8988T (cell line): ENCODE measurements at regions not wholly inside any gene's neighbourhood (a gene's known extent, or its start where the extent isn't known, plus 50 kb on each side); places are given as distances from the start of the nearest gene placed in this dataset.
"Not testable (repeated sequence)": the region's sequence is repeated elsewhere in the genome, so short reads cannot be mapped to it uniquely, and the experiment has no call there.

Source experiments
- DNase-seq: peaks from one replicate; pipeline ENCODE4 v3.0.0; 2011

DNA sequence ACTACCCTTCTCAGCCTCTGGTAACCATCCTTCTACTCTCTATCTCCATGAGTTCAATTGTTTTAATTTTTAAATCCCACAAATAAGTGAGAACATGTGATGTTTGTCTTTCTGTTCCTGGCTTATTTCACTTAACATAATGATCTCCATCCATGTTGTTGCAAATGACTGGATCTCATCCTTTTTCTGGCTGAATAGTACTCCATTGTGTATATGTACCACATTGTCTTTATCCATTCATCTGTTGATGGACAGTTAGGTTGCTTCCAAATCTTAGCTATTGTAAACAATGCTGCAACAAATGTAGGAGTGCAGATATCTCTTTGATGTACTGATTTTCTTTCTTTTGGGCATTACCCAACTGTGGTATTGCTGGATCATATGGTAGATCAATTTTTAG is 103.0 kb downstream of the CARTPT start:
- not testable (repeated sequence) for DNase-seq

DNA sequence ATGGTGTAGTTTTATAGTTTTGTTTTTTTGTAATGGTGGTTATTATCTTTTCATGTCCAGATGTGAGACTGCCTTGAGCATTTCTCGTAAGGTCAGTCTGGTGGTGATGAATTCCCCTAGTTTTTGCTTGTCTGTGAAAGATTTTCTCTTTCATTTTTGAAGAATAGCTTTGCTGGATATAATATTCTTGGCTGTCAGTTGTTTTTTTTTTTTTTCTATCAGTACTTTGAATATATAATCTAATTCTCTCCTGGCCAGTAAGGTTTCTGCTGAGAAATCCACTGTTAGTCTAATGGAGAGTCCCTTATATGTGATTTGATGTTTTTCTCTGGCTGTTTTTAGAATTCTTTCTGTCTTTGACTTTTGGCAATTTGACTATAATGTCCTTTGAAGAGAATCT is 106.9 kb downstream of the CARTPT start:
- no peak for DNase-seq

DNA sequence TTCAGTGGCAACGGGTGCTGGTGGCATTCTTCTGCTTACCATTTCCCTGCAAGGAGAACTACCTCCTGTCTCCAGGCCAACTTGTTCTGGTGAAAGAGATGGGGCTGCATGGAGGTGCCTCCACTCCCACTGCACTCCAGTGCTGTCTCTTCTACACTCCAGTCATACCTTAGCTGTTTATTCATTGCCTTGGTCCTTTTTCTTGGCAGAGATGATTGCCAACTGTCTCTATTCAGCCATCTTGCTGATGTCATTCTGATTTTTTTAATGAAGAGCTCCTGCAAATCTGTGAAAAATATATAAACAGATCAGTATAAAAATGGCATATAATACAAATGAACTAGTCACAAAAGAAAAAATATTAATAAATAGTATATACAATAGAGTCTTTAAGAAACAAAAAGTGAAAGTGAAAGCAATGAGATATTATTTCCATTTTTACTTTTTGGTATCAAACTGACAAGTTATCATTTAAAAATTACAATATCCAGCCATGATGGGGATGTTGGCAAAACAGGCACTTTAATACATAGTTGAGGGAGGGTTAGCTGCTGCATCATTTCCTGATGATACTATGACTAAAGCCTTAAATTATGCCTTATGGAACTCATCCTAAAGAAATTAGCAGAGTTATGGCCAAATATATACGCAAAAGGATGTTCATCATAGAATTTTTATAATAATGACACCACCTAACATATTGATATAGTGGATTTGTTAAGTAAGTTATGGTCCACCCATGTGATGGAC is 109.4 kb downstream of the CARTPT start:
- DNase-seq, result no peak

DNA sequence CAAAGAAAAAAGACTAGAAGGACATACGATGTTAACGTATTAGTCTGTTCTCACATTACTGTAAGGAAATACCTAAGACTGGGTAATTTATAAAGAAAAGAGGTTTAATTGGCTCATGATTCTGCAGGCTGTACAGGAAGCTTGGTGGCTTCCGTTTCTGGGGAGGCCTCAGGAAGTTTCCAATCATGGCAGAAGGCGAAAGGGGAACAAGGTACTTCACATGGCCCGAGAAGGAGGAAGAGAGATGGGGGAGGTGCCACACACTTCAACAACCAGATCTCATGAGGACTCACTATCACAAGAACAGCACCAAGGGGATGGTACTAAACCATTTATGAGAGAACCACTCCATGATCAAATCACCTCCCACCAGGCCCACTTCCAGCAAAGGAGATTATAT is 110.1 kb downstream of the CARTPT start:
- no peak for DNase-seq

DNA sequence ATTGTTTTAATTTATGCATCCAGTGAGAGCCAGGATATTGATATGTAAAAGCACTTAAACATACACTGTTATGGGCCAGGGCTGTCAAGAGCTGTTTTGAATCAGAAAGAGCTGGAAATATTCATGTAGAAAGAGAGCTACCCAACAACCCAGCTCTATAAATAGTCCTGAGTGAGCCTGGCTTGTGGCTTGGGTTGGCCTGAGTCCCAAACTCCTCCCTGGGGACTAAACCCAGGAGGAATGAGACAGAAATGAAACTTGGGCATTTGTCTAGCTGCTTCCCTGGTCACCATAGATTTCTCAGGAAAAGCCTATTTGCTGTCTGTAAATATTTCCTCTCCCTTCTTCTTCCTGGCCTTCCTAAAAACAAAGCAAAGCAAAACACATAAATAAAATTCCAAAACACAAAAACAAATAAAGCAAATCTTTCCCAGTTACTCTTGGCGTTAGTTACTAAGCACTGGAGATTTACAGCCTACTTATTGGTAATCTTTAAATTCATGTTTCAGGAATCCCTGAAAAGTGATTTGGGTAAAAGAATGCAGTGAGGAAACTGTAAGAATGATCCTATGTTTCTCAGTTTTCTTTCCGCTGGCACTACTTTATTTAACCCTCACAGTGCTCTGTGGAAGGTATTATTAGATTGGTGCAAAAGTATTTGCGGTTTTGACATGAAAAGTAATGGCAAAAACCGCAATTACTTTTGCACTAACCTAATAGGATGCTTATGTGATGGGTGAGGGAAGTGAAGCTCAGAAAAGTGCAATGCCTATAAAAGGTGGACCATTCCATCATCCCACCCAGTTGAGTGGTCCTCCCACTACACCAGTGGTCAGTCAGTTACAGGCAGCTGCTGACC is 111.8 kb downstream of the CARTPT start:
- DNase-seq, result no peak

DNA sequence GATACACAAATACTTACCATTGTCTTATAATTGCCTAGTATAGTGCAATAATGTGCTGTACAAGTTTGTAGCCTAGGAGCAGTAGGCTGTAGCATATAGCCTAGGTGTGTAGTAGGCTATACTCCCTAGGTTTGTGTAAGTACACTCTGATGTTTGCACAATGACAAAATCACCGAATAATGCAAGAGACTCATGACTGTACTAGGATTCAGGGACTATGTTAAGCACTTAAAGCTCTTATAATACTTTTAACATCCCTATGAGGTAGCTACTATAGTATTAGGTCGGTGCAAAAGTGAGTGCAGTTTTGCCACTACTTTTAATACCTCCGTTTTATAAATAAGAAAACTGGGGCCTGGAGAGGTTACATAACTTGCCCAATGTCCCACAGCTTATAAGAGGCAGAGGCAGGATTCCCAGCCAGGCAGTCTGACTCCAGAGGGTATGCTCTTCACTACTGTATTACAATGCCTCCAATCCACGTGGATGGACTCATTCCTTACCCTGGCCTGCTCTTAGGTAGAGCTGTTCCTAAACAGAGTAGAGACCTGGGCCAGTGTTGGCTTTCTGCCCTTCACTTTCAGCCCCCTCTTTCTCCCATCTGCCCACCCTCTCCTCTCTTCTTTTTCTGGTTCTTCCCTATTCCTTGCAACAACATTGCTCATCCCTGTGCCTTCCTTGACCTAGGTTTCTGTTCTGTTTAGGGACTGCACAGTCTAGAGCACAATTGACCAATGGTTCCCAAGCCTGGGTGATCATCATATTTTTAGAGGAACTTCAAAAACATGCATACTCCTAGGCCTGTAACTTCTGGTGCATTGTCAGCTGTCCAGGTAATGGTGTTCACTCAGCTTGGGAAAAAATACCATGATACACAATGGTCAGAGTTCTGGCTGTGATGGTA is 114.0 kb downstream of the CARTPT start:
- DNase-seq, result no peak

DNA sequence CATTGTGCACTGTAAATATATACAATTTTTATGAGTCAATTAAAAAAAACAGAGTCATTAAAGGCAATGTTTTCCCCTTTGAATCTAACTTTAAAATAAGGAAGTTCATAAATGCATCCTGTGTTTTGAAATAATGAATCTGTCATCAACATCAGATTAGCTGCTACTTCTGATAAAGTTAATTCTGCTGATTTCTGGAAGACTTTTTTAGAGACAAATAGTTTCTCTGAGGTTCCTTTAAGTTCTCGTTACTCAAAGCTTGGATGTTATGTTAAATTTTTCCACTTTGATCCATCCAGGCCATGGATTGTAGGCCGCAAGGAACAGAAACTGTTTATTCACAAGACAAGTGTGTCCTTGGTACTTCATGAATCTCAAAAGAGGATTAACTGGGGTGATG is 115.5 kb downstream of the CARTPT start:
- DNase-seq, result no peak

DNA sequence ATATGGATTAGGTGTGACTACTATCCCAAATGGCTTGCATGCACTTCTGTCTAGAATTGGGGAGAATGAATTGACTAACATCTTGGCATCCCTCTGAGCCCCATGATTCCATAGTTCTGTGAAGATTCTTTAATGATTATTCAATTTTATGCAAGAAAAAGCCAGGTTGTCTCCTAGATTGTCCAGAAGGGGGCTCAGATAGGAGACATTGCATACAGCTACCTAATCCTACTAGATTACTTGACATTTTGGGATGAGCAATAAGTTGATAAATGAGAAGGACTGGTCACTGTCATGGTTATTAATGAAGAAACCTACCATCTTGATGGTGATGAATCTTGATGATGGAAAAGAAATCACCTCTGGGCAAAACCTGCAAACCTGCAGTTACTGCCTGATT is 117.0 kb downstream of the CARTPT start:
- no peak for DNase-seq

DNA sequence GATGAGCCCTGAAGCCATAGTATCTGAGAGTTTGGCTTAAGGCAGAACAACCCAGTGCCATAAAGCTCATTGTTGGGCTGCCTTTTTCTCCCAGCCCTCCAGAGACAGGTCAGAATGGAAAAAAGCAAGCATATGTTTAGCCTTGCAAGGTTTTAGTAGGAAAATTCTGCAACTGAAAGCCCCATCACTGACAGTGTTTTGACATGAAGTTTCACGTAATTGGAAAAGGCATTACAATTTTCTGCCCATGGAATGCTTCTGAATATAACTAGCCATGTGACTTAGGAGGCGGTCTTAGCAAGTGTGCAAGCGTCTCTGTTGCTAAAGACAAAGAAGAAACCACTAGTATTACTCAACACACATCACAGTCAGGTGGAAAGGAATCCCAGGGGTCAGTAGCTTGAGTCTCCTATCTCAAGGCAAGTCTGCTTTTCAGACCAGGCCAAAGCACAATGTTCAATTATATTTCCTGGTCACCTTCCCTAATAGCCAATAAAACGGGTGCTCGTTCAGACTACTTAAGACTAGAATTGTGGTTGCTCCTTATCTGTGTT is 117.6 kb downstream of the CARTPT start:
- DNase-seq, result no peak

DNA sequence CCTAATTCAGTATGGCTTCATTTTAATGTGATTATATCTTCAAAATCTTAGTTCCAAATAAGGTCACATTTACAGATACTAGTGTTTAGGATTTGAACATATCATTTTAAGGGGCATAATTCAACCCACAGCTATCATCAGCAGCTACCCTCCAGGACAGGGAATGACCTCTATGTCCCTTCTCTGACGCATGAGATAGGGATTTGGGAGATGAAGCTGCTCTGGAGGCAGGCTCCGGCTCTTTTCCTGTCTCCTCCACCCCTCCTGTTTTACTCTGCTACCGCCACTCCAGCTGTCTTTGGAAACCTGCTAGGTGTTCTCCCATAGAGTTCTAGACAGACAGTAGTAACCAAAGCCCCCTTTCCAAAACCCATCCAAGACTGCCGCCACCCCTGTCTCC is 119.2 kb downstream of the CARTPT start:
- no peak for DNase-seq

DNA sequence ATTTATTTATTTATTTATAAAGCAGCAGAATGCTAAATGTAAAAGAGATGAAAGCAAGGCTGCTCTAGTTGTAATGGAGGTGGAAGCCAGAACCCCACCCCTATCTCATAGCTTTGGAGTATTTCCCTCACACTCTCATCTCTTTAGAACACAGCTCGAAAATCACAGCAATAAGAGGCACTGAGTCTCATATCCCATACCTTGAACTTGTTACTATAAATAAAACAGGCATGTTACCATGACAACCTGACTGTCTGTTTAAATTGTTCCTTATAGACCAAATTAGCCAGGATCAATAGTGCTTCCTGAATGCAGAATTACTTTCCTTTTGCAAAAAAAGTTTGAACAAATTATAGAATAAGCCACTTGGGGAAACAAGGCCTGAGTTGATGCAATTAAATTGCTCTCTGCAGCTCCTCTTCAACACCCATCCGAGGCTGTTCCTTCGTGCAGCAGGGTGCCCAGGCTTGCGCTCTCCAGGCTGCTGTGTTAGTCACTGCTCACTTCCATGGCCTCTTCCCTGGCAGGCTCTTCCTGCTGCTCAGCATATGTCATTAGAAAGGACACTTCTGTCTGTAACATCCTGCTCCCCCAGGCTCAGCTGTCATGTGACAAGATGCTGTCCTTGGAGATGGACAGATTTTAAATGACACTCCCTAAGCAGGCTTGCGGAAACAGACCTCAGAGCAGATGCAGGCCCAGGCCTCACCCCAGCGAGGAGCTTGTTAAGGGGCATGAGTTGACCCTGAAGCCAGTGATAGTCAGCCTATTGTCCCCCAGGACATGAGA is 120.2 kb downstream of the CARTPT start:
- no peak for DNase-seq

DNA sequence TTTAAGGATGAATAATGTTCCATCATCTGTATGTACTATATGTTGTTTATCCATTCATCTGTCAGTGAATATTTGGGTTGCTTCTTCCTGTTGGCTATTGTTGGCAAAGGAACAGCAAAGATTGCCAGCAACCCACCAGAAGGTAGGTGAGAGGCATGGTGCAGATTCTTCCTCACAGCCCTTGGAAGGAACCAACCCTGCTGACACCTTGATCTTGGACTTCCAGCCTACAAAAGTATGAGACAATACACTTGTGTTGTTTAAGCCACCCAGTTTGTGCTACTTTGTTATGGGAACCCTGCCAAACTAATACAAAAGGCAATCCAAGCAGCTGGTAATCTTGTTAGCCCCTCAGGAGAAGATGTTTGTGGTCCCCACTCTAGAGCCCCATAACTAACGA is 122.0 kb downstream of the CARTPT start:
- no peak for DNase-seq

DNA sequence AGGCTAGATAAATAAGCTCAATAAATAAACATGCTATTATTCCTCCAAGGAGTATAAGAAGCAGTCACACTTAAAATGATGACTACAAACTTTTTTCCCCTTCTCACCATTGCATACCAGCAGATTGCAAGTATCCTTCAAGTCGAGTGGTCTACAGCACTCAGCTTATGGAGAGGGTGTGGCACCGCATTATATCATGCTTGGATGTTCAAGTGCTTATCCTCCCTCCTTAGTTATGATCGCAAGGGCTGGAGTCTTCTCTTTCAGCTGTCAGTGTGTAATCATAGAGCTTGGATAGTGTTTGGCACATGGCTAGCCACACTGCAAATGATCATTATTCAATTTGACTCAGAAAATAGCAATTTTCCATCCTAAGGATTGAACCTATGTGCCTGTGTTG is 124.0 kb downstream of the CARTPT start:
- no peak for DNase-seq

DNA sequence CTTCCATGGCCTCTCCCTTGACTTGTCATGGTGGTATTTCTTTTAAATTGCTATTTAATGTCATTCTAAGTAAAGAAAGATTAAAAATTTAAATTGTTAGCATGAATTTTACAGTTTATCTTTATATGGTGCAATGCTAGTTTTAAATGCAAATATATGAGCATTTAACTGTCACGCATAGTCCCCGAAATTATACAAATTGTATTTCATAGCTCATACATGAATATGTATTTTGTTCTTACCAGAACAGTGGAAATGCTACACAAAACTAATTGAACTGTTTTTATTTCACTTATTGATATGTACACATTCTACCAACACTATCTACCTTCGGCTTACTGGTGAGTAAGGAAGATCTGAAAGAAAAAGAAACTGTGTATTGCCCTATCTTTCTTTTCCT is 125.8 kb downstream of the CARTPT start:
- DNase-seq, result no peak

DNA sequence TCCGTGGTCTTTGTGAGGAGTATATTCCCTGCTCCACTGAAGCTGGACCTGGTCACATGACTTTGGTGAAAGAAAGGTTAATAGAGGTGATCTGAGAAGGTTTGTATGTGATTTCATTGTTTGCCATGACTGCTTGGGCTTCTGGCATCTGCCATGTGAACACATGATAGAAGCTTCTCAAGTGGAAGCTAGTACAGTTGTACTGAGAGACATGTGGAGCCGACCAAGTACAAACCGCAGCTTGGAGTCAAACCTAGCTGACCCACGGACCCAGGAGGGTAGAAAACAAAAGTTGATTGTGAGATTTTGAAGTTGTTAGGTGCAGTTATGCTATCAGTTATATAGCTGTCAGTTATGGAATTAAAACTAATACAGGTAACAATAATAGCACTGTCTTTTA is 140.4 kb downstream of the CARTPT start:
- DNase-seq, result no peak

DNA sequence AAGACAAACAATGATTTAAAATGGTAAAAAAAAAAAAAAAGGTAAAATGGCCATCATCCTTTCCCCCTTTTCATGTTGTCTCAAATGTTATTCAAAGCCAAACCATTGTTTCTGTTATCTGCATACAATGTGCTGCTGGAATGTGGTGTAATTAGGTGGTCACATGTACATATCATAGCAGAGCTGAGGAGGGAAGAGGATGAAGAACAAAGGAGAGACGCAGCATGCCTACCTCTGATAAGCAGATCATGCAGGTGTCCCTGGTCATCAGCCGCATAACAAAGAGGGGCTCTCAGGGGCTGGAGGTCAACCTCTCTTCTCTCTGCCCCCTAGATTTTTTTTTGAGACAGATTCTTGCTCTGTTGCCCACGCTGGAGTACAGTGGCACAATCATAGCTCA is 141.0 kb downstream of the CARTPT start:
- DNase-seq, result no peak

DNA sequence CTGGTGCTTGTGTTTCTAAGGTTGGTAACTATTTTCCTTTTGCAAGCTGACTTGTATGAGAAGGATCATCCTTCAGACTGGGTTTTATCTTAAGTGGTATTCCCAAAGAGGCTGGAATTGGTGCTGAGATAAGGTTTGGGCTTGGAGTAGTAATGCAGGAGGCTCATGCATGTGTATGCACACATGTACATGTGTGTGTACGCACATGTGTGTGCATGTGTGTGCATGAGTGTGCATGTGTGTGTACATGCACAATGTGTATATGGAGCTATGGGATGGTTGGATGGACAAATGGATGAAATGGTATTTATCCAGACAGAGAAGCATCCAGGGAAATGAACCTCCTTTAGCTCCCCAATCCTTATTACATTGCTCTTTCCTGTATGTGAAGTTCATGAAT is 142.6 kb downstream of the CARTPT start:
- no peak for DNase-seq

DNA sequence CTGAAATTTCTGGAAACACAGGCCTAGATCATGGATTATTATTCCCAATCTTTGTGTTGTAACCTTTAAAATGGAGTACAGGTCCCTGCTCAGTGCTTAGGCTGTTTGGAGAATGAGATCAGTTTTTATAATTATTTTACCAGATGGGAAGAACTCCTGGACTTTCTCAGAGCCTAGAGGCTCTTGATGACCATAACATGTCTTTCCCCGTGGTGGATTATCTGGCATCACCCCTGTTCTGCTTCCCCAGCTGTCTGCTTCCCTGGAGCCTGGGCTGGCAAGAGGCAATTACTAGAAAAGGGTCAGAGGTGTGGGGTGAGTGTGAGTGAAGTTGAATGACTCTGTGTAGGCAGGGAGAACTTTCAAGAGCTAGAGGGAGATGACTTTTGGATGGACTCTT is 143.0 kb downstream of the CARTPT start:
- DNase-seq, result no peak

DNA sequence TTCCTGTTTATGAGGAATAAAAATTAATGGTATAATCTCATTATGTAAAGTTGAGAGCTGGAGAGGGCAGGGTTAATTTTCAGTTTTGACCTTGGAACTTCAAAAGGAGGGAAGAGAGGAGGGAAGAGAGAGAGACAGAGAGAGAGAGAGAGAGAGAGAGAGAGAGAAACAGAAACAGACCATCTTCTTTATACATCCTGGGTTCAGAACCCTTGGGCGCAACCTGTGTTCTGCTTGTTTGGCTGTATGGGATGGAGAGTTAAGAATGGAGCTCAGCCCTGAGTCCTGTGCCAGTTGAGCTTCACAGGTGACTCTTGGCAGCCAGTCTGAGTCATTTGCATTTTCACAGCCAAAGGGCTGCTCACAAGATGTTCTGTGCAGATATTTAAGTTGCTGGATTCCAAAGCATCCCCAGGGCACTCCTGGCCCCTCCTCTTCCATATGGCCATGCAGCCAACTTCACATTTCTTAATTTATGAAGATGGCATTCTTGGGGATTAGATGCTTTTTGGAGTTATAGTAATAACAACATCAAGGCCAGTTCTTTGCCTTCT is 143.5 kb downstream of the CARTPT start:
- no peak for DNase-seq

DNA sequence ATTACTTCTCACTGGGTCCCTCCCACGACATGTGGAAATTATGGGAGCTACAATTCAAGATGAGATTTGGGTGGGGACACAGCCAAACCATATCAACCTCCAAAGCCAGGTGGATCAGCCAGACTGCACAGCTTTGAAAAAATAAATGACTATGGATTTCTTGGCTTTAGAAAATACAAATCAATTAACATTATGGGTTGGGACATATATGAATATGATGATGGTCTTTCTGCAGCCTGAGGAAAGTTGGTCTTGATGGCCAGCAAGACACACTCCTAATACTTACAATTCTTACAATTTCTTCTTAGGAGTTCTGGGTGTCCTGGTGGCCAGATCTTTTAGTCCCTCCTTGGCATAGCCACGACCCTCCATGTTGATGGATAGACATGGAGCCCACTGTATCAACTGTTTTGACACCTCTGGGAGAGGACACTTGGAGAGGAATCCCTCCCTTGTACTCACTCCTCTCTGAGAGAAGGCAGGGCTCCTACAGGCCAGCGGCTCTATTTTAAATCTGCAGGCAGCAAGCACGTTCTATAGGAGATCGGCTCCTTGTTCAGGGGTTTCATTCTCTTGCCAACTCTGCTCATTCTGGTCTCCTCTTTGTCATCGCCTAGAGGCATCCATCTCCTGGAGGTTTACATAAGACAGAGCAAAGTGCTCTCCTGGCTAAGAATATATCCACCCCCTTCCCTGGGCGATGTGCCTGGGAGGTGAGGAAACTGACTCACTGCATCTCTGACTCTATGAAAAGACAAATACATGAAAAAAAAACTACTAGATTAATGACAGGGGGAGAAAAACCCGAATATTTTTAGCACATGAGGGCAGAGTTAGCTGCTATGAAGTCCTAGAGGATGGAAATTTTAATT is 145.9 kb downstream of the CARTPT start:
- no peak for DNase-seq
